Panc1 (cell line): ENCODE measurements at regions not wholly inside any gene's neighbourhood (a gene's known extent, or its start where the extent isn't known, plus 50 kb on each side); places are given as distances from the start of the nearest gene placed in this dataset.

Experiments
- CTCF ChIP-seq: fragments of 450-650 bp; IDR thresholded peaks from 2 replicates; pipeline ENCODE4 v1.5.1; 2017; ENCODE audit warnings: mild to moderate bottlenecking
- POLR2AphosphoS5 ChIP-seq: IDR thresholded peaks from 2 replicates; pipeline ENCODE4 v1.6.1; 2012; ENCODE audit warnings: mild to moderate bottlenecking, low read depth, low read length, moderate library complexity
- SIN3A ChIP-seq: IDR thresholded peaks from 2 replicates; pipeline ENCODE4 v1.6.1; 2012; ENCODE audit warnings: low read depth, mild to moderate bottlenecking, low read length, moderate library complexity, borderline replicate concordance; ENCODE audit not compliant: insufficient read depth
- TF ChIP-seq, protein P1 (sequence below), 2 experiments: IDR thresholded peaks; 2 replicates each; pipeline ENCODE4 v1.6.1; 2011 to 2012; ENCODE audit warnings: low read depth in 2 of 2, control low read depth in 1 of 2, low read length in 1 of 2, mild to moderate bottlenecking in 1 of 2, moderate library complexity in 1 of 2; ENCODE audit not compliant: insufficient read depth in 1 of 2

DNA sequence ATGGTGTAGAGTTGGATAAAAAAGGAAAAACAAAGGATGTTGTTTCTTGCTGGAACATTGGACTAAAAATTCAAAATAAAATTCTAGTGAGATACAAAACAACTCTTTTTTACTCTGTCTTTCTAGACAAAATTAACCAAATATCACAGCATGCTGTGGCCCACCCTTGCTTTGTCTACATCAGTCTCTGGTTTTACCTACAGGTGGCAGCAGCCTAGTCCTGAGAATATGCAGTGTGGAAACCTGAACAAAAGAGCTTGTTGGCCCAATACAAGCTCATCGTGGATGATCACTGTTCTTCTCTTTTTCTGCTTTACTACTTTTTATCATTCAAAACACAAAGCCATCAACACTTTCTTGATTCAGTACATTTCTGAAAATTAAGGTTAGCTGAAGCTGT lies 210.4 kb downstream of the CDH19 start:
- TF ChIP-seq CTCF (no peak), SIN3A (no peak), POLR2AphosphoS5 (no peak)
- TF ChIP-seq, protein P1, sequence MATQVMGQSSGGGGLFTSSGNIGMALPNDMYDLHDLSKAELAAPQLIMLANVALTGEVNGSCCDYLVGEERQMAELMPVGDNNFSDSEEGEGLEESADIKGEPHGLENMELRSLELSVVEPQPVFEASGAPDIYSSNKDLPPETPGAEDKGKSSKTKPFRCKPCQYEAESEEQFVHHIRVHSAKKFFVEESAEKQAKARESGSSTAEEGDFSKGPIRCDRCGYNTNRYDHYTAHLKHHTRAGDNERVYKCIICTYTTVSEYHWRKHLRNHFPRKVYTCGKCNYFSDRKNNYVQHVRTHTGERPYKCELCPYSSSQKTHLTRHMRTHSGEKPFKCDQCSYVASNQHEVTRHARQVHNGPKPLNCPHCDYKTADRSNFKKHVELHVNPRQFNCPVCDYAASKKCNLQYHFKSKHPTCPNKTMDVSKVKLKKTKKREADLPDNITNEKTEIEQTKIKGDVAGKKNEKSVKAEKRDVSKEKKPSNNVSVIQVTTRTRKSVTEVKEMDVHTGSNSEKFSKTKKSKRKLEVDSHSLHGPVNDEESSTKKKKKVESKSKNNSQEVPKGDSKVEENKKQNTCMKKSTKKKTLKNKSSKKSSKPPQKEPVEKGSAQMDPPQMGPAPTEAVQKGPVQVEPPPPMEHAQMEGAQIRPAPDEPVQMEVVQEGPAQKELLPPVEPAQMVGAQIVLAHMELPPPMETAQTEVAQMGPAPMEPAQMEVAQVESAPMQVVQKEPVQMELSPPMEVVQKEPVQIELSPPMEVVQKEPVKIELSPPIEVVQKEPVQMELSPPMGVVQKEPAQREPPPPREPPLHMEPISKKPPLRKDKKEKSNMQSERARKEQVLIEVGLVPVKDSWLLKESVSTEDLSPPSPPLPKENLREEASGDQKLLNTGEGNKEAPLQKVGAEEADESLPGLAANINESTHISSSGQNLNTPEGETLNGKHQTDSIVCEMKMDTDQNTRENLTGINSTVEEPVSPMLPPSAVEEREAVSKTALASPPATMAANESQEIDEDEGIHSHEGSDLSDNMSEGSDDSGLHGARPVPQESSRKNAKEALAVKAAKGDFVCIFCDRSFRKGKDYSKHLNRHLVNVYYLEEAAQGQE (IDR thresholded peaks at IDR 0.05; ENCODE audit: insufficient read depth in 1 of 2, low read depth in 2 of 2, low read length in 1 of 2), result no peak
